Non-pigmented ciliary epithelial cell (primary cell): ENCODE measurements at regions not wholly inside any gene's neighbourhood (a gene's known extent, or its start where the extent isn't known, plus 50 kb on each side); places are given as distances from the start of the nearest gene placed in this dataset.
"Not testable (repeated sequence)": the region's sequence is repeated elsewhere in the genome, so short reads cannot be mapped to it uniquely, and the experiment has no call there.

Source experiments
- DNase-seq: peaks from one replicate; pipeline ENCODE4 v3.0.0-alpha.2; 2010; ENCODE audit warnings: low read depth

GRCh38 chr11:24163841-24164240 is 333.0 kb upstream of the LUZP2 start:
- DNase-seq: no peak

DNA sequence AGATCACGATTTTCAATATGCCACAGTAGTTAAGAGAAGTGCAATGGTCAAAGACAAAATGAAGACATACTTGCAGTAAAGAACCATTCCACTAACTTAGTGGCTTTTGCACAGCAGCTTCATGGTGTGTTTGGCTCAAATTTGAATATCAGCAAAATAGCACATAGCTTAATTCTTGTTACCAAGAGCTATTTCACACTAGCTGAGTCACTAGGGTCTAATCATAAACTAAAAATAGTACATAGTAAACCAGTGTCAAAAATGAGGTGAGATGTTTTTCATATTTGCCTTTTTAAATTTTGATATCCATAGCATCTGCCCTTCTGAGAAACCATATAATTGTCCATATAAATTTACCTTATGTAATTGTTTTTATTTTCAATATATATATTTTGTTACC is 325.0 kb upstream of the LUZP2 start:
- DNase-seq: no peak

DNA sequence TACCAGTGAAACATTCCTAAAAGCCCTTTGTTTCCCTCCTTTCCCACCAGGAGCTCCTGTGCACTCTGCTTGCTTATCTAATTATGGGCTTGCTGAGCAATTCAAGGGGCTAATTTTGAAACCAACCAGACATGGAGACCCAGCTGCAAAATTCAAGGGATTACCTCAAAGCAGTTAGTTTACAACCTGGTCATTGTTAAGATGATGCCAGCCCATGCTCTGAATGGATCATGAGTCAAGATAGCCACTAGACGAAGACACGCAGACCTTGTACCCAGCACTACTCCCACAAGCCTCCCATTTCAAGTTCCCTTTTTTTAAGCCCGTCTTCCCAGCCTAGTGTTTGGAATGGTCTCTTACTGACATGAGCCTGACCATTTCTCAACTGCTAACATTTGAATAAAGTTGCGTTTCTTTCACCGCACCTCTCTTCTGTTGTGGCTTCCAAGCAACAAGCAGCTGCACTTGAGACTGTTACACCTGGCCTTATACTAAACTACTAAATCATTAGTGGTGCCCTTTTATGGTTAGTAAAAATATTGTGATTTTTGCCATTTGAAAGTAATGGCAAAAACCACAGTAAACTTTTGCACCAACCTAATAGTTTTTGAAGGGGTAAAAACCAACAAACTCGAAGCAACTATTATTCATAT is 315.3 kb upstream of the LUZP2 start:
- no peak for DNase-seq

DNA sequence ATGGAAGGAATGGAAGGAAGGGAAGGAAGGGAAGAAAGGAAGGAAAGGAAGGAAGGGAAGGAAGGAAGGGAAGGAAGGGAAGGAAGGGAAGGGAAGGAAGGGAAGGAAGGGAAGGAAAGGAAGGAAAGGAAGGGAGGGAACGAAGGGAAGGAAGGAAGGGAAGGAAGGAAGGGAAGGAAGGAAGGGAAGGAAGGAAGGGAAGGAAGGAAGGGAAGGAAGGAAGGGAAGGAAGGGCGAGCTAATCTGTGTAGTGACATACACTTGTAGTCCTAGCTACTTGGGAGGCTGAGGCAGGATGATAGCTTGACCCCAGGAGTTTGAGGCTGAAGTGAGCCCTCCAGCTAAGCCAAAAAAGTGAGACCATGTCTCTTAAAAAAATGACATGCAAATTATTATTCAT is 311.3 kb upstream of the LUZP2 start:
- not testable (repeated sequence) for DNase-seq

DNA sequence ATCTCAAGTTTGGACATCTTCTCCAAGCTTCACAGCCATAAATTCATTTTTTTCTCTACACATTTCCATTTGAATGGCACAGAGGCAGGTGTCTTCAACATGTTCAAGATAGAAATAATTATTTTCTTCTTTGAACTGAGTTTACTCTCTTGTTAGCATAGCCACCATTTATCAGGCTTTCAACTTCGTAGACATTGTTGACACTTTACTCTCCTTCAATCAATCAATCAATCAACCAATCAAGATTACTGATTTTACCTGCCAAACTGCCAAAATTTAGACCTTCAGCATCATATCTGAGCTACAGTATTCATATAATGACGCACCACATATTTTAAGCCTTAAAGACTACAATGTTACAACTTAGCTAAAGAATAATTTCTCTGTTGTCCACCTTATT is 300.1 kb upstream of the LUZP2 start:
- DNase-seq: no peak

DNA sequence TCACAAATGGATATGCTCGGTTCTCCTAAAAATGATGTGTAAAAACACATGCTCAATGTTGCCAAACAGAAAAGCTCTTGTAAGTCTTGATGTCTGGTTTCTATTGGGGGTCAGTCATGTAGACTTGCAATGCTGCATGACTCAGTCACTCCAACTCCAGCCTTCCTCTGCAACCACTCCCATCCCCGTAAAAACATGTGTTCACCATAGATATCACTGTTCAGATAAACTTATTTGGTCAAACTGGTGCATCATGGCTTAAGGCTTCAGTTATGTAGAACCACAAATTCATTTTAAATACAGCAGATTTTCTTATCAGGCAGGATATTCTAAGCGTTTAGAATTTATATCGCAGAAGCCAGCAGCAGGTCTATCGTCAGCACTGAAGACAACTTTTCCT is 298.4 kb upstream of the LUZP2 start:
- DNase-seq: peak; percentile 24

DNA sequence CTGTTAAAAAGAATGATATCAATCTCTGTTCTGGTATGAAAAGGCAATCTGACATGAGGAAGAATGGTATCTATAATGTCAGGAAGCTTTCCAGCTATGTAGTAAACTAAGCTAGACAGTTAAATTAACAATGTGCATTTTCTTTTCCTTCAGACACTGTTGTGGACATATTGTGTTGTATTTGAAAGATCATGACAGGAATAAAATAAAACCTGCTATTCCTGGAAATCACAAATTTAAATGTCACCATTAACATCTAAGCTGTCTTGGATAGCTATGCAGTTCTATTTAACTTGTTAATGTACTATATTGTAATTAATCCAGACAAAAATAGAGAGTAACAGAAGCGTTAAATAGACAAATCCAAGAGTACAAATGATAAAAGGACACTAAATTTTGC is 297.4 kb upstream of the LUZP2 start:
- no peak for DNase-seq

DNA sequence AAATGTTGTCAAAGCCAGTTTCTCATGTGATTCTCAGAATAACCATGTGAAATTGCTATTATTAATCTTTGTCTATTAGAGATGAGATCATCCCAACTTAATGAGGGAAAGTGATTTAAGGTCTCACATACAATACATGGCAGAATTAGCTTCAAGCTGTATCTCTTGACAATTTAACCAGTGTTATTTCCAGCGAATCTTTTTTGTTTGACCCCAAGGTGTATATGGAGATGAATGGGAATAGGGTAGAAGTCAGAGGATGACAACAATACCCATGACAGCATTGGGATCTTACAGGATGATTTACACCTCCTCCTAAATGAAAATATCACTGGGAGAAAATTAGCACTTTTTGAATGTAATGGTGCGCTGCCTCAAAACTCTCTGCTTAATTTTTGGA is 290.8 kb upstream of the LUZP2 start:
- no peak for DNase-seq

DNA sequence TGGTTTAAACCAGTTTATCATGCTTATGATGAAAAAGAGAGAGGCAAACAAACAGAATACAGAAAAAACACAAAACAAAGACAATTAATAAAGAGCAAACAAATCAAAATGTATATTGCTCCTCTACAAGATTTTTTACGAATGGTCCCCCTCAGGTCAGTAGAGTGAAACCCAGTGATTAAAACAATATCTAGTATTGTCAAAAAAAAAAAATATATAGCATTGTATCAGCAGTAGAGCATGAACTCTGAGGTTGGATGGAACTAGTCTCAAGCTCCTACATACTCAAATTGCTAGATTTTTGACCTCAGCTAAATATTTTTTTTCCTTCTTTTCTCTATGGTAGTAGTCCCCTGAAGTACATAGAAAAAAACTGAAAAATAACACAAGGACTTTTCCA is 290.3 kb upstream of the LUZP2 start:
- no peak for DNase-seq

GRCh38 chr11:24216488-24216887 is 280.4 kb upstream of the LUZP2 start:
- no peak for DNase-seq

DNA sequence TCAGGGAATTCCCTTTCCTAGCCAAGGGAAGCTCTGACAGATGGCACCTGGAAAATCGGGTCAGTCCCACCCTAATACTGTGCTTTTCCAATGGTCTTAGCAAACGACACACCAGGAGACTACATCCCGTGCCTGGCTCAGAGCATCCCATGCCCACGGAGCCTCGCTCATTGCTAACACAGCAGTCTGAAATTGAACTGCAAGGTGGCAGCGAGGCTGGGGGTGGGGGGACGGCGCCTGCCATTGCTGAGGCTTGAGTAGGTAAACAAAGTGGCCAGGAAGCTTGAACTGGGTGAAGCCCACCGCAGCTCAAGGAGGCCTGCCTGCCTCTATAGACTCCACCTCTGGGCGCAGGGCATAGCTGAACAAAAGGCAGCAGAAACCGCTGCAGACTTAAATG is 279.5 kb upstream of the LUZP2 start:
- DNase-seq: not testable (repeated sequence)

DNA sequence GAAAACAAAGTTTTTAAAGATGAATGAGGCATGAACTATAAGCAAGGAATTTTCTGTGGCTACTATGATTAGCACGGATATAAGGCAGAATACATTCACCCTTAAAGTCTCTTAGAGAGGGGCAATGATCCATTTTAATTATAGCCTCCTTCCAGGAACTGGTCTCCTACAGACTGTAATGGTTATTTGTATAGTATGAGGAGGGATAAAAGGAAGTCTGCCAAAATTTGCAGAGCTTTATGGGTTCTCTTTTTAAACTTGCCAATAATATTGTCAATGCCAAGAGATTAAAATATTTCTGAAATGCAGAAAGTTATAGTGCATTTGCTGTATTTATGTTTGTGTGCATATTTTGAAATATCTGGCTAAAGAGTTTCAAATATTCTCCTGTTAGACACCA is 271.4 kb upstream of the LUZP2 start:
- no peak for DNase-seq

GRCh38 chr11:24226606-24227005 is 270.2 kb upstream of the LUZP2 start:
- no peak for DNase-seq

GRCh38 chr11:24233041-24233440 is 263.8 kb upstream of the LUZP2 start:
- DNase-seq: no peak

DNA sequence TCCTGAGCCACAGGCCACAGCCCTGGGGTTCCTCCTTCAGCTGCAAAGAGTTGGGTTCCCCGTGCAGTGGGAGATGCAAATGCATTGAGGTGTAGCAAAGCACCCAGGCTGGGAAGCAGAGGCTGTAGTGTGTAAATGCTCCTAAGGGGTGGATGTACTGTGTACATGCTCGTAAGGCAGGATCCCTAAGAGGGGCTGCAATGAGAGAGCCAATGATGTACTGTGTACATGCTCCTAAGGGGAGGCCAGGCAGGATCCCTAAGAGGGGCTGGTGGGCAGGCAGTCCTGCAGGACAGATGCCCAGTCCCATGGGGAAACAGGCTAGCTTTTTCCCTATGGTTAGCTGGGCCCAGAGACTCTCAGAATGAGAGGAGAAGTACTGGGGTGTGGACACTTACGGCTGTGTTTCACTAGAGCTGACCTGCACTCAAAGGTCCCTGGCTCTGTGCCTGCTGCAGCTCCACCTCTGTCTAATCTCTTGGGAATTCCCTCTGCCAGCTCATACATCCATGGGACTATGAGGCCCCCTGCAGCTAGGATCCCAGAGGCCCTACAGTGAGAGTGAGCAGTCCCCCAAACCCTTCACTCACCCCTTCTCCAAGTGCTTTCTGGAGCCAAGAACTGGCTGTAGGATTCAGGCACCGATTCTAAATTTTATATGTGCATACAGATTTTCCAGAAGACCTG is 261.9 kb upstream of the LUZP2 start:
- no peak for DNase-seq

- peak; percentile 61 for DNase-seq
Measured at GRCh38 chr11:24238771-24239645, 257.8 kb upstream of the LUZP2 start.

DNA sequence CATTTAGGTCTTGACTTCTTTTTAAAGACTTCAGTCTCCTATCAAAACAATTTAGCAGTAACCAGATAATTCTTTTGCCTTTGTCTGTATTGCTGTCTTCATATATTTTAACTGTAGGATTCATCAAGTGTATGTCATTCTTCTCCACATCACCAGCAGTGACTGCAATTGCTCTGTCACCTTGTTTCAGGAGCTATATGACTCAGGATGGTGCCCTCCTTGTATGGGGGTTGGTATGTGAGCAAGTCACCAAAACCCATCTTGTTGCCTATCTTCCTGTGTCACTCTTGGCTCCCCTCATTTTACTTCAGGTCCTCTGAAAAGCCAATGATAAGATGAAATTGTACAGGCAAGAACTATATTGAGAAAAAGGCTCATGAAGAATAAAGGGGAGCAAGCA is 256.9 kb upstream of the LUZP2 start:
- no peak for DNase-seq

GRCh38 chr11:24240496-24241175 is 256.2 kb upstream of the LUZP2 start:
- no peak for DNase-seq

DNA sequence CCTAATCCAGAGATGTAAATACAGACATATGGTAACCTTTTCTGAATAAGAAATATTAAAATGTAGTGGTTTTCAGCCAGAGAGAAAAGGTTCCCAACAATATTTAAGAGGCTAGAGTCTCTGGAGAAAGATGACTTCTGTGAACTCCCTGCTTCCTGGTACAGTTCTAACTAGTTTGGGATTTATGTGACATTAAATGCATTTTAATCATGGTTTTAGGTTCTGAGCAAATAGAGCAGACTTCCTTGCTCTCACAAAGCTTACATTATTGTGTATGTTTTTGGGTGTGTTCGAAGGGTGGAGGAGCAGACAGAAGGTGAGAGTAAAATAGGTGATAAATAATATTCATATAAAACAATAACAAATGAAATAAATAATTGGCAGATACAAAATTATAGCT is 250.1 kb upstream of the LUZP2 start:
- no peak for DNase-seq

GRCh38 chr11:24247846-24248245 is 249.0 kb upstream of the LUZP2 start:
- no peak for DNase-seq

GRCh38 chr11:24249921-24250320 is 246.9 kb upstream of the LUZP2 start:
- DNase-seq: no peak

- DNase-seq: no peak
Measured at GRCh38 chr11:24253237-24253760, 243.6 kb upstream of the LUZP2 start.
